ENCODE measurements at regions not wholly inside any gene's neighbourhood (a gene's known extent, or its start where the extent isn't known, plus 50 kb on each side); places are given as distances from the start of the nearest gene placed in this dataset.

DNA sequence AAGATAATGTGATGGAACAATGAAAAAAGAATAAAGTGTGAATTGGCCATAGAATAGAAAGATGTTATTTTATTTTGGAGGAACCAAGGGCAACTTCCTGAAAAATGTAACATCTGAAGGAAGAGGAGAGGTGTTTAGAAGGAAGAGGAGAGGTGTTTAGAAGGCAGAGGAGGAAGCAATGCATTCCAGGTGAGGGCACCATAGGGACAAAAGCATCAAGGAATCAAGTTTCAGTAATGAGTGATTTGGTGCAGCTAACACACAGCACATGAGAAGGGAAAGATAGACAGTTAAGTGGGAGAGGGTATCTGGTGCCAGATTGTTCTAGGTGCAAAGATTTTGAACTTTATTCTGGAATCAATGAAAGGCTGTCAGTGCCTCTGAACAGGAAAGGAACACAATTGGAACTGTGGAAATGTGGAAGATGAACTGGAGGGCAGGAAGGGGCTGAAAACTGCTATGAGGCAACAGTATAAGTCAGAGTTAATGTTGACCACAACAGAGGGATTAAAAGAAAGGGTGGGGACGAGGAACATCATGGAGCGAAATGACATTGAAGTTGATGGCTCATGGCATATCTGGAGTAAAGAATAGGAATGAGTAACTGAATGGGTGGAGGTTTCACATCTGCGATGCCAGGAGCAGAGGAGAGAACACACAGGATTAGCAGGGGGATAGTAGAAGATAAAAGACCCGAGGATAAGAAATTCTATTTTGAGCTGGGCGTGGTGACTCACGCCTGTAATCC is 326.6 kb downstream of the LRIG3 start:
- DNase-seq, result no peak

DNA sequence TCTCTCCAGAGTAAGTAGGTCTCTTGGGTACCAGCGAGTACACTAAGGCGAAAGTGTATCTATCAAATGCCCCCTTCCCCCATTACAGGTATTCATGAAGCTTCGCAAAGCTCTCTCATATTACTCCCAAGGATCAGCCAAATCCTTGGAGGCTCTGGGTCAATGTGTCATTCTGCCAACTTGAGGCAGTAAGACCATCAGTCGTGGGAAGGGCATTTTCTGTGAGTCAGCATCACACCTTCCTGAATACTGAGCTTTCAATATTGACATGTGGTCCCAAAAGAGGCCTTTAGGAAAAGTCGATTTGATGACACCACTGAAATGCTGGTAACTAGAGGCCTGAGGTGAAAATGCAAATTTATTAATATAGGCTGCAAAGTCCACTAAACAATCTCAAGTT is 323.9 kb downstream of the LRIG3 start:
- DNase-seq, result no peak

- DNase-seq, result no peak
Observed at GRCh38 chr12:58601529-58601928, 318.8 kb downstream of the LRIG3 start.

GRCh38 chr12:58602179-58602578 is 318.1 kb downstream of the LRIG3 start:
- DNase-seq, result no peak

DNA sequence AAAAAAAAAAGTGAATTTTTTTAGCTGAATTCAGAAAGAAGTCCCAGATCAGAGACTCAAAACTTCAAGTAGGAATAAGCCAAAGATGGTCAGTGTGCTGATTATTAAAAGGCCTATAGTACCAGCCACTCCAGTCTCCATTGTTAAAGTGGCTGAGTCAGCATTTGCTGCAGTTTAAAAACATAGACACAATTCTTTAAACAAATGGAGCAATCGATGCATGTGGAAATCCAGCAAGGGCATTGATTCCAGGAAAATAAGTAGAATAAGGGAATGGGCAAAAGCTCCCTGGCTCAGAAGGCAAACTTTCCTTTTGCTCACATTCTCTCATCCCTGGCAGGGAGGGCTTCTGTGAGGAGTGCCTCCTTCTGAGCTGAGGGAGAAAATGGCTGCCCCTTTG is 317.6 kb downstream of the LRIG3 start:
- DNase-seq, result no peak

- DNase-seq, result no peak
Observed at GRCh38 chr12:58607805-58608204, 312.5 kb downstream of the LRIG3 start.

DNA sequence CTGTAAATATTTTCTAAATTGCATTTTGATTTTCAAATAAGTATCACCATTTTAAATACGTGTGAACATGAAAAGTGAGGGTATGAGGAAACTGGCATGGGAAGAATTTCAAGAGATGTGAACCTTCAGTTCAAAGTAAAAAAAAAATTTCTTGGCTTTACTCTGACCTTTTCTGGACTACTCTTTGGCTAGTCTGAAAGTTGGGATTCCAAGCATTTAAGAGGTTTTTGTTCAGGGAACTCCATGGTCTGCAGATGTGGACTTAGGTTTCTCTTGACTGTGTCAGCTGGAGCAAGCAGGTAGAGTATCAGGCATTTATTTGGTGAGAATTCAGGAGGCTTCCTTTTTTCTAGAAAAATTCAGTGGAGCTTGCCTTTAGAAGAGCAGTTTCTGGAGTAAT is 311.6 kb downstream of the LRIG3 start:
- DNase-seq, result no peak

DNA sequence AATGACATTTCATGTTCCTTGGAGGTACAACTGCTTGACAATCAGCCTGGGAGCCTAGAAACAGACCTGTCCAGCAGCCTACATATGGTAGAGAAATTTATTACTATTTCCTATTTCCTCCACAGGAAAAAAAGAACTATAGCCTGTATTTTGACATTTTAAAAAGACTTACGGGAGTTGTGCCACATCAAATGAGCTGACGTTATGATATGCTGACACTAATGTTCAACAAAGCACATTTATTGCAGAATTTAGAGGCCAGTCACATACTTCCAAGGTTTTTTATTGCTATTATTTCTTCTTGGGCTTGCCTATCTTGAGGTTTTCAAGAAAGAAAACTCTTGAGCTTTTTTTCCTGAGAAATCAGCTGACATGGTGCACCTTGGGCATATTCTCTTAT is 305.3 kb downstream of the LRIG3 start:
- DNase-seq, result no peak

- DNase-seq, result no peak
Observed at GRCh38 chr12:58615576-58615975, 304.7 kb downstream of the LRIG3 start.

- no peak for DNase-seq
Observed at GRCh38 chr12:58616618-58617017, 303.7 kb downstream of the LRIG3 start.

DNA sequence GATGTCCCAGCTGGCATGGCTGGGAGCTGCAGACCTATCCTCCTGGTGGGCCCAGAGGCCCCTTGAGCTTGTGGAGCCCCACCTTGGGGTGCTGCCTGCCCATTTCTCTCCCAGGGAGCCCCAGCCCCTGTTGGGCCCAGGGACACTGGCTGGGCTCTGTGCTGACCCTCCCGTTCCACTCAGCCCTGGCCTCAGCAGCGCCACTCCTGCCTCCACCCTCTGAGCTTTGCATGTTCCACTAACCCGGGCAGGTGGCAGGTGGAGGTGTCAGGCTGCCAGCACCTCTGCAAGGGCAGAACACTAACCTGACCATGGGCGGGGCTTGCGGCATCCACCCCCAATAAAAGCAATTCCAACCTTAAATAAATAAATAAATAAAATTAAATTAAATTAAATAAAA is 299.2 kb downstream of the LRIG3 start:
- no peak for DNase-seq

- DNase-seq, result no peak
Observed at GRCh38 chr12:58629376-58629775, 290.9 kb downstream of the LRIG3 start.

- DNase-seq, result no peak
Observed at GRCh38 chr12:58633479-58633878, 286.8 kb downstream of the LRIG3 start.

GRCh38 chr12:58639318-58639934 is 280.9 kb downstream of the LRIG3 start:
- DNase-seq, result no peak

DNA sequence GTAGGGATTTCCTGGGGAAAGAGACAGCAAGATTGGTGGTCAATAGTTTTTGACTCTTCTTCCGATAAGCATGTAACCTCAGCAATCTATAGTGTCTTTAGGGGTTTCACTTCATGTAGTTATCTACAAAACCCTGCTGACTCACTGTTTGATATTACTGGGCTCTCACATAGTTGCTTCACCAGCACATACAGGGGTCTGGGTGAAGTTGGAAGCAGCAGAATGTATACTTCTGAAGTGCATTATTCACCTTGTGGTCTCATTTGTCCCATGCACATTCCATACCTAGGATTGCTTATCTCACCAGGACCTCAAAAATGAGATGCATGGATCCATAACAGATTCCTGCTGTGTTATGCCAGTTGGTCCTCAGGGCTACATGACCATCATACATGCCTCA is 280.0 kb downstream of the LRIG3 start:
- no peak for DNase-seq

DNA sequence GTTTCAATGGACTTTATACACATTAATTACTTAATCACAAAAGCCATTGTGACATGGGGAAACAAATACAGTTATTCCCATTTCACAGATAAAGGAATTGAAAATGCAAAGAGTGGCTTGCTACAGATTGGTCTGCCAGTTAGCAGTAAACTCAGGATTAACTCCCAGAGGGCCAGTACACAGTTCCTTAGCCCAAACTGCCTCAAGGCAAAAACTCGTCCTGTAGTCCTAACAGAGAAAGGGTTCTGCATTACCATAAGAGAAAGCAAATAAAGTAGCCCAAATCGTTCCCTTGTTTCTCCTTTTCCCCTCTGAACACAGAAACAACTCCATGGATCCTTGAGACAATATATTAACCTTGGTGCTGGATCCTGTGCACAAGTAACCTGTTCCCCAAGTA is 274.4 kb downstream of the LRIG3 start:
- DNase-seq, result no peak

- DNase-seq, result no peak
Observed at GRCh38 chr12:58647495-58647894, 272.8 kb downstream of the LRIG3 start.

DNA sequence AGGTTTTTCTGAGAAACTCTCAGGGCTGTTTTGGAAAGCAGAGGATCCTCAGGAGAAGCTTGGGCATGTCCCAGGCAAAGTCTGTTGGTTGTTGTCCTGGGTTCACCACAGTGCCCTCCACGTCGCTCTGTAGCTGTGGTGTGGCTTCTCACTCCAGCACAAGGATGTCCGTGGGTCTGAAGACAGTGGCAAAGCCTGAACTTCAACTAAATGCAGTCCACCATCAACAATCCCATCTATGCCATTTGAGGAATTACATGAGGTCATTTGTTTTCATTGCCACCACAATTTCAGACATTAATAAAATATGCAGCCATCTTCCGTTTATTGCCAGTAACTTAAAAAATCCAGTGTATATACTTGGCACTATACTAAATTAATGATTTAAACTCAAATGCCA is 272.1 kb downstream of the LRIG3 start:
- DNase-seq, result no peak

GRCh38 chr12:58651850-58652249 is 268.5 kb downstream of the LRIG3 start:
- no peak for DNase-seq

GRCh38 chr12:58654021-58654420 is 266.3 kb downstream of the LRIG3 start:
- DNase-seq, result no peak

- no peak for DNase-seq
Observed at GRCh38 chr12:58655375-58655774, 264.9 kb downstream of the LRIG3 start.

DNA sequence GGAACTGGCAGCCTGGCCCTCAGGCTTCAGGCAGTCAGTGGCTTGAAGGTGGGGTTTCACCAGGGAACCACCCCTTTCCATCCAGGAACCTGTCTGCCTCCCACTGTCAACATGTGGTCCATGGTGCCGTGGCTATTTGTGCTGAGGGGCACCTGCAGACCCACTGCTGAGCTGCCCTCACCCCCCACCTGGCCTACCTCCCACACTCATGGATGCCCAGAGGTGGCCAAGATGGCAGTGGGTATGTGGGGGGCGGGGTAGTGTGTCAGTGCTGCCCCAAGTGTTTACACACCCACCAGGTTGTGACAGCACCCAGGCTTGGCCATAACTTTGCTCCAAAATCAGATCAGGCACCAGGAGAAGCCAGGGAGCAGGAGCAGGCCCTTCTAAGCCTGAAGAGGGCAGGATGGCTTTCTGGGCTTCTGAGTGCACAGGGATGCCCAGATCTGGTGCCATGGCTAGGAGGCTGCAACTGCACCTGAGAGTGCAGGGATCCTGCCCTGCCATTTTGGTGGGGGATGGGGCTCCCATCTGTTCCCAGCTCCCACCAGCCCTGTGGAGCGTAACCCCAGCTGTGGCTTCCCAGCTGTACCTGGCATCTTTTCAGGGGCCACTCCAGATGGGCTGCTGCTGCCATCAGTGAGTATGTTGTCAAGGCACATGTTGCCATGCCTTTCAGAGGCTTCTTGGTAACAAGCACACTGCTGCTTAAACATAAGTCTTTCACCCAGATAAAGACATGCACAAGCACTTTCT is 263.9 kb downstream of the LRIG3 start:
- no peak for DNase-seq

- DNase-seq, result no peak
Observed at GRCh38 chr12:58657190-58657589, 263.1 kb downstream of the LRIG3 start.

DNA sequence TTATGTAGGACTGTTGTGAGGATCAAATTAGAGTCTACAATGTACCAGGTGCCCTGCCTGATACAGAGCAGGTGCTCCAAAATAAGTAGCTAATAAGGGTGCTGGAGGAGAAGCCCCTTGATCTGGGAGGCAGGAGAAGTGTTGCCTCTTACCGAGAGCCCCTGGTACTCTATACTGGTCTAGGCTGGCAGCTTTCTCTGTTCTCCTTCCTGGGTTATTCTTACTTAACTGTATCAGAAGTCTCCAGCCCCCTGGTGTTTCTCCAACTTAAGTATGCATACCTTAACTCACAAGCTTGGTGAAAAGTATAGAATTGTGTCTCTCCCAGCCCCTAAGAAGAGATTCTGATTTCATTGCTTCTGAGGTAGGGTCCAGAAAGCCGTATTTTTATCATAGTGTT is 254.9 kb downstream of the LRIG3 start:
- no peak for DNase-seq
